GM23338 (cell line): ENCODE measurements at regions not wholly inside any gene's neighbourhood (a gene's known extent, or its start where the extent isn't known, plus 50 kb on each side); places are given as distances from the start of the nearest gene placed in this dataset.

ENCODE experiments used
- ATAC-seq: fragments of 200-7000 bp; cut with Tn5 transposase; 3 replicates; pipeline ENCODE4 v1.9.1; 2020
- DNase-seq: peaks from one replicate; pipeline ENCODE4 v3.0.0-alpha.2; 2015; ENCODE audit warnings: low spot score
- H2AFZ ChIP-seq: fragments of 200-600 bp; sonication (generic); 2 replicates; pipeline ENCODE4 v1.8.0; 2016; ENCODE audit warnings: antibody characterized with exemption, mild to moderate bottlenecking, moderate library complexity
- H3F3A ChIP-seq: fragments of 200-600 bp; sonication (generic); replicated peaks from 2 replicates; pipeline ENCODE4 v1.8.0; 2017; ENCODE audit warnings: antibody characterized with exemption, mixed run types, low read depth
- H3K27ac ChIP-seq: fragments of 200-600 bp; sonication (generic); 2 replicates; pipeline ENCODE4 v1.6.1; 2016; ENCODE audit warnings: low read depth
- H3K27me3 ChIP-seq: fragments of 200-600 bp; sonication (generic); 2 replicates; pipeline ENCODE4 v1.8.0; 2016; ENCODE audit warnings: mild to moderate bottlenecking, mixed run types, moderate library complexity; ENCODE audit not compliant: insufficient read depth
- H3K36me3 ChIP-seq: fragments of 200-600 bp; sonication (generic); 2 replicates; pipeline ENCODE4 v1.8.0; 2016; ENCODE audit warnings: mild to moderate bottlenecking; ENCODE audit not compliant: insufficient read depth
- H3K4me1 ChIP-seq: fragments of 200-600 bp; sonication (generic); 2 replicates; pipeline ENCODE4 v1.8.0; 2016; ENCODE audit warnings: mild to moderate bottlenecking, moderate library complexity; ENCODE audit not compliant: insufficient read depth
- H3K4me2 ChIP-seq: fragments of 200-600 bp; sonication (generic); 2 replicates; pipeline ENCODE4 v1.7.1; 2017; ENCODE audit warnings: mixed run types
- H3K4me3 ChIP-seq: fragments of 200-600 bp; sonication (generic); 2 replicates; pipeline ENCODE4 v1.6.1; 2016; ENCODE audit warnings: mixed run types
- H3K79me2 ChIP-seq: fragments of 200-600 bp; sonication (generic); replicated peaks from 2 replicates; pipeline ENCODE4 v1.8.0; 2017; ENCODE audit warnings: mild to moderate bottlenecking; ENCODE audit not compliant: insufficient read depth
- H3K9me2 ChIP-seq: fragments of 200-600 bp; sonication (generic); 2 replicates; pipeline ENCODE4 v1.8.0; 2017; ENCODE audit not compliant: insufficient read depth
- H4K20me1 ChIP-seq: fragments of 200-600 bp; sonication (generic); replicated peaks from 2 replicates; pipeline ENCODE4 v1.8.0; 2017; ENCODE audit warnings: mild to moderate bottlenecking; ENCODE audit not compliant: insufficient read depth
- H3K27ac Mint-ChIP-seq: 2 replicates; pipeline ENCODE4 v1.8.0; 2020; ENCODE audit warnings: inconsistent platforms, mild to moderate bottlenecking, moderate library complexity, mixed read lengths
- H3K27me3 Mint-ChIP-seq: 3 replicates; pipeline ENCODE4 v1.8.0; 2022; ENCODE audit warnings: low read depth, mild to moderate bottlenecking, moderate library complexity, mixed read lengths, inconsistent platforms; ENCODE audit not compliant: insufficient read depth, poor library complexity
- H3K36me3 Mint-ChIP-seq: 3 replicates; pipeline ENCODE4 v1.8.0; 2021; ENCODE audit warnings: low read depth, mild to moderate bottlenecking, inconsistent platforms, moderate library complexity, mixed read lengths
- H3K4me1 Mint-ChIP-seq: 3 replicates; pipeline ENCODE4 v1.8.0; 2020; ENCODE audit warnings: mild to moderate bottlenecking, inconsistent platforms, mixed read lengths
- H3K4me3 Mint-ChIP-seq: 3 replicates; pipeline ENCODE4 v1.8.0; 2021; ENCODE audit warnings: moderate library complexity, mild to moderate bottlenecking, inconsistent platforms, mixed read lengths
- H3K9me3 Mint-ChIP-seq: 3 replicates; pipeline ENCODE4 v1.8.0; 2020; ENCODE audit warnings: moderate library complexity, mild to moderate bottlenecking, inconsistent platforms, mixed read lengths
- CREB1 ChIP-seq: fragments of 250-450 bp; sonication (Bioruptor Pico); IDR thresholded peaks from 2 replicates; pipeline ENCODE4 v1.5.0; 2020; ENCODE audit warnings: low read depth, mild to moderate bottlenecking, moderate library complexity
- EZH2phosphoT487 ChIP-seq: fragments of 200-600 bp; sonication (generic); IDR thresholded peaks from one replicate; pipeline ENCODE4 v1.8.1; 2018; ENCODE audit warnings: antibody characterized with exemption; ENCODE audit not compliant: unreplicated experiment
- POLR2AphosphoS5 ChIP-seq: IDR thresholded peaks from 2 replicates; pipeline ENCODE4 v1.6.1; 2016; ENCODE audit warnings: antibody characterized with exemption, low read depth
- REST ChIP-seq: IDR thresholded peaks from one replicate; pipeline ENCODE4 v1.6.1; 2018; ENCODE audit warnings: antibody characterized with exemption; ENCODE audit not compliant: unreplicated experiment
- STAT1 ChIP-seq: IDR thresholded peaks from one replicate; pipeline ENCODE4 v1.6.1; 2016; ENCODE audit warnings: antibody characterized with exemption; ENCODE audit not compliant: unreplicated experiment
- ZNF462 ChIP-seq: fragments of 250-450 bp; sonication (Bioruptor Pico); IDR thresholded peaks from 2 replicates; pipeline ENCODE4 v1.5.0; 2020; ENCODE audit warnings: mild to moderate bottlenecking, moderate library complexity

- TF ChIP-seq ZNF462 (CRISPR knock-in tag) = no peak
- no peak for TF ChIP-seq STAT1
Measured at GRCh38 chr16:62644030-62644812, 608.0 kb upstream of the CDH8 start (continued).

GRCh38 chr16:62642677-62643076 is 606.4 kb upstream of the CDH8 start:
- DNase-seq (no peak), ATAC-seq (no peak)
- Histone ChIP-seq H3K4me3 (no peak overlapping the region), H3K79me2 (no peaks in the 10 kb centered on the region), H3K9me2 (0 out of 2 replicates have a peak, but pooled peaks cover 5% of the 10 kb centered on the region), H3K4me2 (no peak overlapping the region), H3K36me3 (no peaks in the 10 kb centered on the region; the same call in 1 of the 2 replicates), H3K27ac (no peak overlapping the region), H3F3A (no peaks in the 10 kb centered on the region), H3K27me3 (no peaks in the 10 kb centered on the region), H2AFZ (no peak overlapping the region), H3K4me1 (no peaks in the 10 kb centered on the region), H4K20me1 (no peaks in the 10 kb centered on the region)
- peaks cover 31% of the 10 kb centered on the region for H3K36me3 Mint-ChIP-seq
- H3K4me3 Mint-ChIP-seq = no peak overlapping the region
- peaks cover 41% of the 10 kb centered on the region for H3K9me3 Mint-ChIP-seq
- H3K27ac Mint-ChIP-seq = no peak overlapping the region
- H3K27me3 Mint-ChIP-seq = no peaks in the 10 kb centered on the region
- peaks cover 2% of the 10 kb centered on the region; the same call in 1 of the 3 replicates for H3K4me1 Mint-ChIP-seq
- TF ChIP-seq EZH2phosphoT487 (no peak), REST (no peak), STAT1 (no peak), CREB1 (CRISPR knock-in tag) (no peak), POLR2AphosphoS5 (no peak)
